H7 (cell line): ENCODE measurements at regions not wholly inside any gene's neighbourhood (a gene's known extent, or its start where the extent isn't known, plus 50 kb on each side); places are given as distances from the start of the nearest gene placed in this dataset.
A peak's percentile ranks its signal among the peaks of the same experiment; 100 is the strongest.

Source experiments
- DNase-seq: peaks from one replicate; pipeline ENCODE4 v3.0.0; 2012
- H3K27me3 ChIP-seq: 2 replicates; pipeline ENCODE4 v1.6.0; 2011; ENCODE audit warnings: mild to moderate bottlenecking, low read length; ENCODE audit not compliant: control insufficient read depth, insufficient read depth
- H3K36me3 ChIP-seq: replicated peaks from 2 replicates; pipeline ENCODE4 v1.5.1; 2011; ENCODE audit warnings: low read length; ENCODE audit not compliant: control insufficient read depth, insufficient read depth
- H3K4me3 ChIP-seq: 2 replicates; pipeline ENCODE4 v1.5.1; 2011; ENCODE audit warnings: low read depth, mild to moderate bottlenecking, control low read depth, low read length, moderate library complexity; ENCODE audit not compliant: insufficient read depth

GRCh38 chr7:53657586-53657985, 622.2 kb downstream of the POM121L12 start:
- H3K4me3 ChIP-seq: no peak overlapping the region
- no peak for DNase-seq
- H3K36me3 ChIP-seq: no peaks in the 10 kb centered on the region
- H3K27me3 ChIP-seq: no peaks in the 10 kb centered on the region

DNA sequence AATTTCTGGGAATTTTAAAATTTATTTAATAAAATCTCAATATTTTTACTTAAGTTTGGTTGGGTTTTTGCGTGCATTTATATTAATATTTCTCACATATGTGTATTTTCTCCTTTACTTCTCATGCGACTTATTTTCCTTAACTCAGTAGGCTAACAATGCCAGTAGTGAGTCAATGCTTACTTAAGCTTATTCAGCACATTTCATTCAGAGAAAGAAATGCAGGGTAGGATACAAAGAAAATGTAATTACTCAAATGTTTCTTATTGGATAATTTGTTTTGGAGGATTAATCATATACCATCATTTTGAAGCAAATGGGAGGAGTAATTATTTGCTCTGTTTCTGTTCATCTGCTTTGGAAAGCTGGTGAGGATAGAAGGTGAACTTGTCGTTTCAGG, 623.5 kb downstream of the POM121L12 start:
- no peak for DNase-seq

DNA sequence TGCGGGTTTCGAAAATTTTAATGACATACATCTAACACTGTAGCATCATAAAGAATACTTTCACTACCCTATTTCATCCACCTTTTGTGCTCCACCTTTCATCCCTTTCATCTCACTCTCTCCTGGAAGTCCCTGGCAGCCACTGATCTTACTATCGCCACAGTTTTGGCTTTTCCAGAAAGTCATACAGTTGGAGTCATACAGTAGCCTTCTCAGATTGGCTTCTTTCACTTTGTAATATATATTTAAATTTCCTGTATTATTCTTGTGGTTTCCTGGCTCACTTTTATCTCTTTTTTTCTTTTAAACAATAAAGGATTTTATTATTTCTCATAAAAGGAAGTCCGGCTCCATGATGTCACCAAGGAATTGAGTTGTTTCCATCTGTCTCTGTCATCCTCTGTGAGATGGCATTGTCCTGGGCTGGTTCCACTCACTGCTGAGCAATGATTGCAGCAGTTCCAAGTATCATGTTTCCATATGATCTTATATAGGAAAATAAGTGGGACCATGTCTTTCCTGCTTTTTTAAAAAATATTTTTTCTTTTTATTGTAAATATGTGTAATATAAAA, 626.3 kb downstream of the POM121L12 start:
- H3K36me3 ChIP-seq: no peaks in the 10 kb centered on the region
- no peak for DNase-seq
- H3K27me3 ChIP-seq: no peaks in the 10 kb centered on the region
- H3K4me3 ChIP-seq: no peak overlapping the region

More for the DNA sequence above, 623.5 kb downstream of the POM121L12 start:
- no peaks in the 10 kb centered on the region for H3K36me3 ChIP-seq
- no peak overlapping the region for H3K4me3 ChIP-seq
- H3K27me3 ChIP-seq: no peaks in the 10 kb centered on the region

DNA sequence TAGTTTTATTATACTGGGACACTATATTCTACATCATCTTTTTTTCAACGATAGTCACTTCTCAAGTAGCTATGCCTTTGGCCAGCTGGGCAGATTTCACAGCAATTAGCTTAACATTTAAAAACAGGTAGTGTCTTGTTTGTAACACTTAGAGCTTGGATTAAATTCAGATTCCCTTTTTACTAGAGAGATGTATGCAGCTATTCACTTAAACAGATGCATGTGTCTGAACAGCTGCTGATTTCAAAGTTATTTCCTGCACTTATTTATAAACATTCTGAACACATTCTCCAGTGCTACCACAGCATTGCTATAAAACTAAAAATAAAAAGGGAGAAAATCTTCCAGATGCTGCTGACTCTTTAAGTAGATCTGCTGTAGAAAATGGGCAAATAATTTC, 637.2 kb downstream of the POM121L12 start:
- no peak for DNase-seq
- Histone ChIP-seq H3K27me3 (no peaks in the 10 kb centered on the region), H3K36me3 (no peaks in the 10 kb centered on the region)

DNA sequence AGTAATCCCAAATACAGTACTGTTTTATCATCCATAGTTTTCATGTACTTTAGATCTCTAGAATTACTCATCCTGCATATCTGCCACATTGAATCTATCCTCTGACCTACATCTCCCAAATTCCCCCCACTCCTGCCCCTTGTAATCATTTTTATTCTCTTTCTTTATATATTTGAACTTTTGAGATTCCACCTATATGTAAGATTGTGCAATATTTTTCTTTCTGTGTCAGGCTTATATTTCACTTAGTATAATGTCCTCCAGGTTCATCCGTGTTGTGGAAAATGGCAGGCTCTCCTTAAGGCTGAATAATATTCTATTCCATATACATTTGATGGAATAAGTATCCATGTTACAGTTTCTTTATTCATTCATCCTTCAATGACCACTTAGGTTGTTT, 640.4 kb downstream of the POM121L12 start:
- H3K27me3 ChIP-seq: no peaks in the 10 kb centered on the region
- DNase-seq: no peak
- H3K4me3 ChIP-seq: no peak overlapping the region
- H3K36me3 ChIP-seq: no peaks in the 10 kb centered on the region

More for the DNA sequence above, 637.2 kb downstream of the POM121L12 start:
- H3K4me3 ChIP-seq: no peak overlapping the region

DNA sequence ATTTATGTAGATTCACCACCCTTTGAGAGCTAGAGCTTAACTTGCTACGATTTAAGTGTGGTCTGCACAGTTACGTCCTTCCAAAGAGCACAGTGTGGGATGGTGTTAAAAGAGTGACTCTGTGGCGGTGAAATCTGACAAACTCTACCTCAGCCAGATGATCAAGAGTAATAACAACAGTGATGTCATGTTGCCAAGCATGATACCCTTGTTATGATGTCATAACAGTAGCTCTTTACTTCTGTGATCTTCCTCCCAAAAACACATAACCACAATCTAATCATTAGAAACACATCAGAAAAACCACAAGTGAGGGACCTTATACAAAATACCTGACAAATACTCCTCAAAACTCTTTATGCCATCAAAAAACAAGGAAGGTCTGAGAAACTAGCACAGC, 649.3 kb downstream of the POM121L12 start:
- H3K27me3 ChIP-seq: no peaks in the 10 kb centered on the region
- H3K4me3 ChIP-seq: no peak overlapping the region
- H3K36me3 ChIP-seq: no peaks in the 10 kb centered on the region
- no peak for DNase-seq

- no peaks in the 10 kb centered on the region for H3K36me3 ChIP-seq
- no peaks in the 10 kb centered on the region for H3K27me3 ChIP-seq
- no peak for DNase-seq
- no peak overlapping the region for H3K4me3 ChIP-seq
Measured at GRCh38 chr7:53690411-53690810, 655.0 kb downstream of the POM121L12 start.

DNA sequence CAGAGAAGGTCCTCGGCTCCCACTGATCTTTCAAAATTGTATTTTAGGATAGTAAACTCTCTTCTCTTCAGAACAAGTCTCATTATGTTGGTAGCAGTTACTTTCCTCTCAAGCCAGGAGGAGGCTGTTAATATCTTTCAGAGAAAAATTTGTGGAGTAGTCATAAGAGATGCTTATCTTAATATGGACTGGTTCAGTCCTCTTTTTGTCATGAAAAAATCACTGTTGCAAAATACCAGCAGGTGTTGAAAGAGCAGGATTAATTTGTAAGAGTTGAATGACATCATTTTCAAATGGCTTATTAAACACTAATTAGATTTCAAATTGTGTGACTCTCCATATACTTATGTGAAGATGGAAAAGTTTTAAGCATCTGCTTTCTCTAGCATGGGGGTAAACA, 662.5 kb downstream of the POM121L12 start:
- H3K36me3 ChIP-seq: no peaks in the 10 kb centered on the region
- DNase-seq: no peak
- H3K4me3 ChIP-seq: no peak overlapping the region
- no peaks in the 10 kb centered on the region for H3K27me3 ChIP-seq

- H3K36me3 ChIP-seq: no peaks in the 10 kb centered on the region
- no peak overlapping the region for H3K4me3 ChIP-seq
- no peak for DNase-seq
- no peaks in the 10 kb centered on the region for H3K27me3 ChIP-seq
Measured at GRCh38 chr7:53699215-53699837, 663.9 kb downstream of the POM121L12 start.

GRCh38 chr7:53719122-53719521, 683.7 kb downstream of the POM121L12 start:
- H3K36me3 ChIP-seq: no peaks in the 10 kb centered on the region
- no peak for DNase-seq
- H3K27me3 ChIP-seq: no peaks in the 10 kb centered on the region
- H3K4me3 ChIP-seq: no peak overlapping the region

DNA sequence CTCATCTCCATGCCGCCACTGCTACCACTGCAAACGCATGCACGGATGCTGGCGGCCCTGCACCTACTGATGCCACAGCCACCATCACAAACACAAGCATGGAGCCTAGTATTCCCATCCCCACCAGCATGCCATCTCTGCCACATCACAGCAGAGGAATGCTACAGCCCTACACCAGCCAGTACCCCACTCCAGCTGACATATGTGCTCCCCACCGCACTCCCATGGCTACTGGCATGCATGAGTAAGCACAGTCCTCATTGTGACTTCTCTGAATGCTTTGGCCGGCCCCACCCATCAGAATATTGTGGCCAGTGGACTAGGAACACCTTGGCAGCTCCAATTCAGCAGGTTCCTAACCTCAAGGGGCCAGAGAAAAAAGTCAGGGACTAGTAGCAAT, 705.5 kb downstream of the POM121L12 start:
- DNase-seq: no peak
- no peaks in the 10 kb centered on the region for H3K36me3 ChIP-seq
- no peak overlapping the region for H3K4me3 ChIP-seq
- no peaks in the 10 kb centered on the region for H3K27me3 ChIP-seq

DNA sequence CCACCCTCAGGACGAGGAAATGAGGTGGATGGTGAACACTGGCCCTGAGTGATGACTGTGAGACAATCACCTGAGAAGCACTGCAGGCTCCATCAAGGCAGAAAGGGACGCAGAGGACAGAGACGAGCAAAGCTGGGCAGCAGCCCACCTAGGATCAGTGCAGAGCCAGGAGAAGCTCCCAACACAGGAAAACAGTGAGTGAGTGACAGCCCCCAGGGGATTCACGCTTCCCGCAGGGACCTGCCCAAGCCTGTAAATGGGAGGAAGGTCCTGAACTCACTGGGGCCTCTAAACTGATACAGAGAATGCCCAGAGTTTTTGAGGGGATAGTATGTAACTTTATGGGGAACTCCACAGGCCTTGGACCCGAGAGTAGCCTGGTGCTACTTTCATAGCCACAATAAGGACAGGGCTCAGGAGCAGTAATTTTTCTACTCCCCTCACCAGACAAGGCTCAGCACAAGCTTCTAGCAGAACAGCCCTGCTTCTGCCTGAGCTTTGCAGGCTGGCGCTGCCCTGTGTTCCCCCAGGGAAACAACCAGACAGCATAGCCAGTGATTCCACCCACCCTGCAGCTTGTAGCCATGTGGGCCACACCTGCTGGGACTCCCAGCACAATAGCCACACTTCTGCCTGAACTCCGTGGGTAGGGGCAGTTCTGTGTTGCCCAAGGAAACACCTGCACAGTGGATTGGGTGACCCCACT, 708.4 kb downstream of the POM121L12 start:
- H3K4me3 ChIP-seq: no peak overlapping the region
- no peak for DNase-seq
- H3K27me3 ChIP-seq: no peaks in the 10 kb centered on the region
- no peaks in the 10 kb centered on the region for H3K36me3 ChIP-seq

DNA sequence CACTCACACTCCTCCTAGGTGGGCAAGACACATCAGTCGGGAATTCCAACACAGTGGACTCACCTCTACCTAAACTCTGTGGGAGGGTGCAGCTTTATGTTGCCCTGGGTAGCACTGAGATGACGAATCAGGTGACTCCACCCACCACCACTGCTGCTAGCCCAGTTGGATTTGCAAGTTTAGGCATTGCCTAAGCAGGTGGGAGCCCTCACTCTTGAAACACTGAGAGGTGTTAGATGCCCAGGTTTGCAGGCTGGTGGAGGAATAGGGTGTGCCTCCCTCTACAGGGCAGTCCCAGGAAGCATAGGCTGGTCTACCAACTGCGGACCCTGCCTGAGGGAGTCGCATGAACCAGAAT, 708.9 kb downstream of the POM121L12 start:
- H3K36me3 ChIP-seq: no peaks in the 10 kb centered on the region
- H3K27me3 ChIP-seq: no peaks in the 10 kb centered on the region
- DNase-seq: peak; percentile 4
- H3K4me3 ChIP-seq: no peak overlapping the region

GRCh38 chr7:53756946-53757345, 721.5 kb downstream of the POM121L12 start:
- no peak overlapping the region for H3K4me3 ChIP-seq
- no peaks in the 10 kb centered on the region for H3K27me3 ChIP-seq
- no peaks in the 10 kb centered on the region for H3K36me3 ChIP-seq
- no peak for DNase-seq

DNA sequence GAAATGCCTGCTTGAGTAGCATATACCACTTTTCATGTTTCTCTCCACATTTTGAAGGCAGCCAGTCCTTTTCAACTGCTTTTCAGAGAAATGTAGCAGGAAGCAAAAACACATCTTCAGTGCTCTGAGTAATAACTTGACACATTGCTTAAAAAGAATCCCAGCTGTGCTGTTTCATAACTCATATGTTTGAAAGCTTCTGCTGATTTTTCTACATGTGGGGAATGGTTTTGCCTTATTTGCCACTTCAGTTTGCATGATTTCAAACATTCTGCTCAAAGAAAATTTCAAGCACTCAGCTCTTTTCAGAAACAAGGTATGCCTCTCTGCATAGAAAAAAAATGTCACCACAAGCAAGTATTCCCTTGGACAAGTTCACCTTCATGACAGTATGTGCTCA, 732.8 kb downstream of the POM121L12 start:
- DNase-seq: no peak
- H3K36me3 ChIP-seq: no peaks in the 10 kb centered on the region
- H3K27me3 ChIP-seq: no peaks in the 10 kb centered on the region
- H3K4me3 ChIP-seq: no peak overlapping the region
